NAMALWA (cell line): ENCODE measurements at regions not wholly inside any gene's neighbourhood (a gene's known extent, or its start where the extent isn't known, plus 50 kb on each side); places are given as distances from the start of the nearest gene placed in this dataset.

Source experiments
- DNase-seq: peaks from one replicate; pipeline ENCODE4 v3.0.0-alpha.2; 2015; ENCODE audit warnings: low spot score

- no peak for DNase-seq
Measured at GRCh38 chr22:49106096-49106841, 721.4 kb downstream of the BRD1 start.

- DNase-seq, result no peak
Measured at GRCh38 chr22:49104434-49104833, 723.2 kb downstream of the BRD1 start.

GRCh38 chr22:49103314-49104059 is 724.2 kb downstream of the BRD1 start:
- DNase-seq, result no peak

- DNase-seq, result no peak
Measured at GRCh38 chr22:49102367-49102766, 725.3 kb downstream of the BRD1 start.

GRCh38 chr22:49101873-49102272 is 725.8 kb downstream of the BRD1 start:
- DNase-seq, result no peak

- DNase-seq, result no peak
Measured at GRCh38 chr22:49101225-49101624, 726.4 kb downstream of the BRD1 start.

- DNase-seq, result no peak
Measured at GRCh38 chr22:49100773-49101172, 726.9 kb downstream of the BRD1 start.

- DNase-seq, result no peak
Measured at GRCh38 chr22:49100316-49100715, 727.4 kb downstream of the BRD1 start.

- no peak for DNase-seq
Measured at GRCh38 chr22:49099496-49100124, 728.1 kb downstream of the BRD1 start.

GRCh38 chr22:49099089-49099488 is 728.6 kb downstream of the BRD1 start:
- no peak for DNase-seq

- DNase-seq, result no peak
Measured at GRCh38 chr22:49097966-49098365, 729.7 kb downstream of the BRD1 start.

GRCh38 chr22:49097171-49097925 is 730.3 kb downstream of the BRD1 start:
- no peak for DNase-seq

GRCh38 chr22:49096476-49096875 is 731.2 kb downstream of the BRD1 start:
- DNase-seq, result no peak

- DNase-seq, result no peak
Measured at GRCh38 chr22:49095366-49095765, 732.3 kb downstream of the BRD1 start.

- DNase-seq, result no peak
Measured at GRCh38 chr22:49094858-49095257, 732.8 kb downstream of the BRD1 start.

GRCh38 chr22:49094151-49094550 is 733.5 kb downstream of the BRD1 start:
- DNase-seq, result peak; percentile 67

GRCh38 chr22:49093192-49093880 is 734.3 kb downstream of the BRD1 start:
- peak; percentile 37 for DNase-seq

- DNase-seq, result no peak
Measured at GRCh38 chr22:49092716-49093115, 735.0 kb downstream of the BRD1 start.

GRCh38 chr22:49091917-49092545 is 735.6 kb downstream of the BRD1 start:
- DNase-seq, result no peak

- DNase-seq, result no peak
Measured at GRCh38 chr22:49091451-49091850, 736.2 kb downstream of the BRD1 start.

GRCh38 chr22:49090853-49091135 is 736.9 kb downstream of the BRD1 start:
- no peak for DNase-seq
